IMR-90 (cell line): ENCODE measurements at regions not wholly inside any gene's neighbourhood (a gene's known extent, or its start where the extent isn't known, plus 50 kb on each side); places are given as distances from the start of the nearest gene placed in this dataset.

Experiments used
- ATAC-seq: fragments of 200-7000 bp; cut with Tn5 transposase; 2 replicates; pipeline ENCODE4 v1.9.1; 2020; ENCODE audit warnings: low read depth, mild to moderate bottlenecking, moderate library complexity
- BruUV-seq: library from RNA; stranded (reverse); fragments of 400-500 nt; replicated peaks from 2 replicates; lab custom pipeline; 2021; lab: Mats Ljungman, UMichigan
- CTCF ChIA-PET: fragments of 300-600 bp; formaldehyde crosslinking; extraction: SDS; loops from one replicate; lab custom pipeline; 2021; ENCODE audit warnings: antibody characterized with exemption; lab: Yijun Ruan, JAX
- POLR2A ChIA-PET: fragments of 300-600 bp; sonication (Branson Sonifier 250); formaldehyde crosslinking; loops from one replicate; lab custom pipeline; 2022; ENCODE audit warnings: antibody characterized with exemption; ENCODE audit not compliant: unreplicated experiment; lab: Charles Lee
- DNase-seq: peaks from one replicate; pipeline ENCODE4 v3.0.0; 2013
- H2AFZ ChIP-seq: replicated peaks from 2 replicates; pipeline ENCODE3; 2013; ENCODE audit warnings: low read length, mild to moderate bottlenecking; ENCODE audit not compliant: poor library complexity
- H2AK5ac ChIP-seq: 2 replicates; pipeline ENCODE4 v1.6.1; 2013; ENCODE audit warnings: low read depth, low read length, inconsistent platforms
- H2AK9ac ChIP-seq: replicated peaks from 2 replicates; pipeline ENCODE3; 2013; ENCODE audit warnings: mild to moderate bottlenecking, low read depth, low read length, moderate library complexity; ENCODE audit not compliant: poor library complexity
- H2BK120ac ChIP-seq: 2 replicates; pipeline ENCODE4 v1.6.1; 2013; ENCODE audit warnings: low read depth, low read length, inconsistent platforms
- H2BK15ac ChIP-seq: 3 replicates; pipeline ENCODE4 v1.6.1; 2013; ENCODE audit warnings: low read depth, low read length, inconsistent platforms
- H2BK20ac ChIP-seq: 2 replicates; pipeline ENCODE4 v1.6.1; 2013; ENCODE audit warnings: low read depth, mild to moderate bottlenecking, inconsistent platforms, low read length, moderate library complexity
- H2BK5ac ChIP-seq: 2 replicates; pipeline ENCODE4 v1.6.1; 2013; ENCODE audit warnings: mild to moderate bottlenecking, low read depth, low read length, inconsistent platforms; ENCODE audit not compliant: poor library complexity, severe bottlenecking
- H3K14ac ChIP-seq: replicated peaks from 2 replicates; pipeline ENCODE4 v1.6.1; 2013; ENCODE audit warnings: low read depth, low read length, inconsistent platforms
- H3K18ac ChIP-seq: 2 replicates; pipeline ENCODE4 v1.6.1; 2013; ENCODE audit warnings: low read depth, low read length, control low read depth
- H3K23ac ChIP-seq: 2 replicates; pipeline ENCODE4 v1.6.1; 2013; ENCODE audit warnings: low read depth, low read length, inconsistent platforms
- H3K27ac ChIP-seq: 2 replicates; pipeline ENCODE4 v1.5.1; 2013; ENCODE audit warnings: mild to moderate bottlenecking, control low read depth, low read length; ENCODE audit not compliant: insufficient read depth
- H3K27me3 ChIP-seq: 2 replicates; pipeline ENCODE4 v1.6.1; 2013; ENCODE audit warnings: low read length; ENCODE audit not compliant: control insufficient read depth, insufficient read depth
- H3K36me3 ChIP-seq: 2 replicates; pipeline ENCODE4 v1.6.1; 2013; ENCODE audit warnings: low read length, mixed read lengths; ENCODE audit not compliant: control insufficient read depth, insufficient read depth
- H3K4ac ChIP-seq: 2 replicates; pipeline ENCODE4 v1.6.1; 2013; ENCODE audit warnings: low read depth, low read length, inconsistent platforms
- H3K4me1 ChIP-seq: 2 replicates; pipeline ENCODE4 v1.6.1; 2013; ENCODE audit warnings: low read length, mixed read lengths; ENCODE audit not compliant: control insufficient read depth, insufficient read depth
- H3K4me2 ChIP-seq: 2 replicates; pipeline ENCODE4 v1.6.1; 2013; ENCODE audit warnings: low read depth, mild to moderate bottlenecking, control low read depth, low read length, moderate library complexity
- H3K4me3 ChIP-seq: 2 replicates; pipeline ENCODE4 v1.5.1; 2013; ENCODE audit warnings: low read depth, mild to moderate bottlenecking, control low read depth, low read length, moderate library complexity; ENCODE audit not compliant: insufficient read depth
- H3K56ac ChIP-seq: 2 replicates; pipeline ENCODE4 v1.6.1; 2013; ENCODE audit warnings: low read length, inconsistent platforms; ENCODE audit not compliant: insufficient read depth; ENCODE audit errors: extremely low read depth
- H3K79me1 ChIP-seq, 2 experiments: 2 replicates each; pipeline ENCODE4 v1.6.1; 2013; ENCODE audit warnings: low read length in 2 of 2, inconsistent platforms in 1 of 2, low read depth in 1 of 2
- H3K9ac ChIP-seq: 2 replicates; pipeline ENCODE4 v1.6.1; 2013; ENCODE audit warnings: low read depth, low read length, control low read depth
- H3K9me1 ChIP-seq: 2 replicates; pipeline ENCODE4 v1.6.1; 2013; ENCODE audit warnings: low read length, inconsistent platforms; ENCODE audit not compliant: insufficient read depth
- H3K9me3 ChIP-seq: 2 replicates; pipeline ENCODE4 v1.6.1; 2013; ENCODE audit warnings: low read length; ENCODE audit not compliant: control insufficient read depth, insufficient read depth
- H4K20me1 ChIP-seq: 2 replicates; pipeline ENCODE4 v1.6.1; 2013; ENCODE audit warnings: low read length, inconsistent platforms; ENCODE audit not compliant: insufficient read depth
- H4K5ac ChIP-seq: 2 replicates; pipeline ENCODE4 v1.6.1; 2013; ENCODE audit warnings: mild to moderate bottlenecking, low read depth, low read length, control low read depth
- H4K8ac ChIP-seq, 2 experiments: 2 replicates each; pipeline ENCODE4 v1.6.1; 2013; ENCODE audit warnings: low read depth in 2 of 2, low read length in 2 of 2, control low read depth in 1 of 2, inconsistent platforms in 1 of 2
- H4K91ac ChIP-seq: 2 replicates; pipeline ENCODE4 v1.6.1; 2013; ENCODE audit warnings: low read depth, low read length, inconsistent platforms; ENCODE audit not compliant: insufficient read depth
- CEBPB ChIP-seq: IDR thresholded peaks from 2 replicates; pipeline ENCODE4 v1.6.1; 2012; ENCODE audit warnings: low read depth, low read length, improper control_type of control experiment
- FOS ChIP-seq: fragments of 150-350 bp; IDR thresholded peaks from 2 replicates; pipeline ENCODE4 v1.6.1; 2016; ENCODE audit warnings: low read depth, low read length
- MAFK ChIP-seq: IDR thresholded peaks from 2 replicates; pipeline ENCODE4 v1.6.1; 2012; ENCODE audit warnings: low read depth, low read length, improper control_type of control experiment
- NFE2L2 ChIP-seq: fragments of 150-350 bp; IDR thresholded peaks from 2 replicates; pipeline ENCODE4 v1.6.1; 2016; ENCODE audit warnings: low read depth, mild to moderate bottlenecking, low read length
- RFX5 ChIP-seq: IDR thresholded peaks from 2 replicates; pipeline ENCODE4 v1.8.0; 2012; ENCODE audit warnings: low read depth, mild to moderate bottlenecking, low read length, moderate library complexity
- SMC3 ChIP-seq: fragments of 150-350 bp; IDR thresholded peaks from 2 replicates; pipeline ENCODE4 v1.6.1; 2016; ENCODE audit warnings: low read depth, mild to moderate bottlenecking, antibody characterized with exemption, low read length, moderate library complexity
- WGBS, 2 experiments: methylation state at CpG; one replicate each; pipeline versions ENCODE4 v1.1.5 to v1.1.7; 2013; ENCODE audit warnings: missing lambda C conversion rate in 2 of 2; ENCODE audit not compliant: insufficient read length in 1 of 2; ENCODE audit errors: extremely low coverage in 2 of 2; 5-methylcytosine and 5-hydroxymethylcytosine counted together
- dilution Hi-C: fragments of 300-500 bp; cut with HindIII; formaldehyde crosslinking; loops from one replicate; pipeline ENCODE4 v1.14.3; 2018; ENCODE audit warnings: low sequenced_read_pairs; ENCODE audit not compliant: unreplicated experiment
- in situ Hi-C: fragments of 300-500 bp; cut with MboI; formaldehyde crosslinking; loops from 3 replicates; pipeline ENCODE4 v1.14.3; 2019; ENCODE audit warnings: low sequenced_read_pairs, inconsistent platforms, mixed read lengths
- intact Hi-C: fragments of 100-400 bp; cut with micrococcal nuclease; formaldehyde crosslinking; loops from 2 replicates; pipeline ENCODE4 v1.10.0; 2022

DNA sequence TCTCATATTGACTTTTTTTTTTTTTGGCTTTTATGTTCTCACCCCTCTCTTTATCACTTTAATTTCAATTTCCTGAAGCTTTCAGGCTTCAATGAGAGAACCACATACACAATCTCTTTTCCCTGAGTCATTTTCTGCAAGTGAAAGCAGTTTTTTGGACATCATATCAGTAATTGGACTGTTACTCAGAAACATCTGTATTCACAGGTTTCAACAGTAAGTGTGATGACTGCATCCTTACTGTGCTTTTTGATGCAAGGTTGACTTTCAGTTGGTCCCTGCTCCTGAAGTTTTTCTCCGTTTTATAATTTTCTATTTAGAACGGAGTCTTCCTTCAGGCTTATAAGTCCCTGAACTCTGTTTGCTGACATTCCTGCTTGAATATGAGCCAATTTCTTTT lies 70.5 kb upstream of the CCBE1 start:
- Histone ChIP-seq H2BK120ac (no peak overlapping the region), H2AK9ac (no peak overlapping the region), H4K5ac (no peak overlapping the region; the same call in 1 of the 2 replicates), H2BK20ac (no peak overlapping the region), H2AK5ac (no peak overlapping the region), H3K4ac (no peak overlapping the region), H3K36me3 (no peaks in the 10 kb centered on the region), H3K56ac (no peak overlapping the region), H3K18ac (no peak overlapping the region; the same call in 1 of the 2 replicates), H3K9ac (no peak overlapping the region), H3K4me3 (no peak overlapping the region), H3K14ac (no peak overlapping the region), H2BK15ac (no peak overlapping the region), H3K23ac (no peak overlapping the region), H3K9me3 (no peaks in the 10 kb centered on the region), H3K79me1 (no peaks in the 10 kb centered on the region), H2BK5ac (peak overlapping the region; percentile 20), H3K4me2 (no peak overlapping the region), H2AFZ (no peak overlapping the region), H3K27me3 (no peaks in the 10 kb centered on the region), H4K91ac (no peak overlapping the region), H4K20me1 (no peaks in the 10 kb centered on the region), H3K4me1 (peaks cover 7% of the 10 kb centered on the region), H3K27ac (no peak overlapping the region), H3K9me1 (0 out of 2 replicates have a peak, but pooled peaks cover 2% of the 10 kb centered on the region), H4K8ac (no peak overlapping the region)
- peak; percentile 78 for DNase-seq
- no peak for ATAC-seq
- no TSS peak for BruUV-seq
- in situ Hi-C loops (no loop called here), intact Hi-C loops (no loop called here), dilution Hi-C loops (no loop called here)
- WGBS, 2 experiments, result 94% methylated on average over 2 of the region's 2 CpGs; no CpG with 5 or more reads in 1 of the 2 experiments
- CTCF ChIA-PET, result interaction anchor here (1.0 to 2.5 kb wide), 2 partner anchors 13 to 70 kb away, joined by 6 to 11 read pairs; partner anchors contain the start of gene CCBE1
- POLR2A ChIA-PET, result no interaction called here
- no peak for TF ChIP-seq CEBPB
- TF ChIP-seq RFX5, result no peak
- no peak for TF ChIP-seq FOS
- TF ChIP-seq SMC3, result no peak
- TF ChIP-seq MAFK, result peak; percentile 46
- peak; percentile 45; the same call in 1 of the 2 replicates for TF ChIP-seq NFE2L2
